Aorta (tissue), 5 donors: ENCODE measurements at regions not wholly inside any gene's neighbourhood (a gene's known extent, or its start where the extent isn't known, plus 50 kb on each side); places are given as distances from the start of the nearest gene placed in this dataset.

ENCODE experiments used
- ATAC-seq: fragments of 200-7000 bp; cut with Tn5 transposase; one replicate; pipeline ENCODE4 v1.9.1; 2022; ENCODE audit warnings: moderate library complexity; ENCODE audit not compliant: low FRiP score
- DNase-seq, 2 donors: peaks; one replicate each; pipeline ENCODE4 v3.0.0-alpha.2; 2020
- H3K27ac ChIP-seq, 2 donors: one replicate each; pipeline ENCODE4 v1.5.1; 2013; ENCODE audit warnings: low read length in 2 of 2, mild to moderate bottlenecking in 2 of 2, moderate library complexity in 2 of 2, control low read depth in 1 of 2, inconsistent platforms in 1 of 2, low read depth in 1 of 2
- H3K27me3 ChIP-seq, 2 donors: one replicate each; pipeline ENCODE4 v1.6.1; 2013; ENCODE audit warnings: control low read depth in 1 of 2, low read length in 1 of 2, mild to moderate bottlenecking in 1 of 2, moderate library complexity in 1 of 2; ENCODE audit not compliant: insufficient read depth in 2 of 2, control insufficient read depth in 1 of 2
- H3K36me3 ChIP-seq, 2 donors: one replicate each; pipeline ENCODE4 v1.6.1; 2013; ENCODE audit warnings: control low read depth in 1 of 2, low read length in 1 of 2, mild to moderate bottlenecking in 1 of 2; ENCODE audit not compliant: insufficient read depth in 2 of 2, control insufficient read depth in 1 of 2
- H3K4me1 ChIP-seq, 2 donors: one replicate each; pipeline ENCODE4 v1.6.1; 2013; ENCODE audit warnings: low read length in 2 of 2, control low read depth in 1 of 2, mild to moderate bottlenecking in 1 of 2, moderate library complexity in 1 of 2; ENCODE audit not compliant: insufficient read depth in 2 of 2, control insufficient read depth in 1 of 2
- H3K4me3 ChIP-seq, 2 donors: one replicate each; pipeline ENCODE4 v1.5.1; 2013; ENCODE audit warnings: low read length in 2 of 2, control low read depth in 1 of 2, mild to moderate bottlenecking in 1 of 2
- H3K9me3 ChIP-seq: one replicate; pipeline ENCODE4 v1.6.1; 2013; ENCODE audit warnings: mild to moderate bottlenecking, low read length; ENCODE audit not compliant: control insufficient read depth
- WGBS, 2 donors: extraction: QIAGEN DNeasy Blood & Tissue Kit; methylation state at CpG; one replicate each; pipeline ENCODE4 v1.1.7; 2013; 5-methylcytosine and 5-hydroxymethylcytosine counted together
- intact Hi-C, 2 donors: fragments of 100-400 bp; cut with DNase I; formaldehyde crosslinking; loops; one replicate each; pipeline versions ENCODE4 v1.14.2 to v1.15.0; 2022
- donor health status: healthy with polysubstance abuse.
- donor health status: Bipolar disorder and iron deficiency.
- donor health status: DM: no; HTN: no; CAD: no.
- donor health status: DM: no; HTN: no; CAD: no.
- donor health status: DM: yes; HTN: yes; CAD: no.

DNA sequence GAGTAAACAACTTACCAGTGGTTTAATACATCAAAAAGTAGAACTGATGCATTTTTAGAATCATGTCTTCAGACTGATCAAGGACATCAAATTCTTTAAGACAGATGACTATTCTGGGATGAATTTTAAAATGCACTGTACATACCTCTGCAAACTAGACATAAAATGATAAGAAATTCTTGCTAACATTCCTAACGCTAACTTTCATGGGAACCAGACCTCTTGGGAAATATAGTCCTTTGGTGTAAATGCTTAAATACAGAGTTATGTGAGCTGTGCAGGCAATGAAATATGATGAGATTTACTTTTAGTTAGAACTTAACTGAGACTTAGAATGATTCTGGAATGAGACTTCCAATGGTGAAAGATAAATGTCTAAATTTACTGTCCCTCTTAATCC is 562.0 kb downstream of the NR4A2 start:
- no peaks in the 10 kb centered on the region for H3K9me3 ChIP-seq
- no peak overlapping the region for H3K4me3 ChIP-seq
- no peaks in the 10 kb centered on the region for H3K4me1 ChIP-seq
- WGBS, 2 donors: 8 to 10% methylated on average over 1 of the region's 1 CpG
- H3K27ac ChIP-seq: no peak overlapping the region
- H3K27me3 ChIP-seq: no peaks in the 10 kb centered on the region
- no peaks in the 10 kb centered on the region for H3K36me3 ChIP-seq
- no peak for DNase-seq
- intact Hi-C loops: no loop called here
- no peak for ATAC-seq

DNA sequence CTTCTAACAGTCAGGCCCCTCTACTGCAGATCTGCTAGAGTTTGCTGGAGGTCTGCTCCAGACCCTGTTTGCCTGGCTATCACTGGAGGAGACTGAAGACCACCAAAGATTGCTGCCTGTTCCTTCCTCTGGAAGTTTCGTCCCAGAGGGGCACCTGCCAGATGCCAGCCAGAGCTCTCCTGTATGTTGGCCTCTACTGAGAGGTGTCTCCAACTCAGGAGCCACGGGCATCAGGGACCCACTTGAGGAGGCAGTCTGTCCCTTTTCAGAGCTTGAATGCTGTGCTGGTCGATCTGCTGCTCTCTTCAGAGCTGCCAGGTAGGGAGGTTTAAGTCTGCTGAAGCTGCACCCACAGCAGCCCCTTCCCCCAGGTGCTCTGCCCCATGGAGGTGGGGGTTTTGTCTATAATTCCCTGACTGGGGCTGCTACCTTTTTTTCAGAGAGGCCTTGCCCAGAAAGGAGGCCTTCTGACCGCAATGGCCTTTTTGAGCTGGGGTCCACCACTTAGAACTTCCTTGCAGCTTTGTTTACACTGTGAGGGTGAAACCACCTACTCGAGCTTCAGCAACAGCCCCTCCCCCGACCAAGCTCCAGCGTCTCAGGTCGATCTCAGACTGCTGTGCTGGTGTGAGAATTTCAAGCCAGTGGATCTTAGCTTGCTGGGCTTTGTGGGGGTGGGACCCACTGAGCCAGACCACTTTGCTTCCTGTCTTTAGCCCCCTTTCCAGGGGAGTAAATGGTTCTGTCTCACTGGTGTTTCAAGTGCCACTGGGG is 566.0 kb downstream of the NR4A2 start:
- 69 to 73% methylated on average over 8 of the region's 8 CpGs for WGBS, 2 donors
- intact Hi-C loops: no loop called here
- Histone ChIP-seq H3K36me3 (no peaks in the 10 kb centered on the region), H3K27ac (no peak overlapping the region), H3K4me1 (no peaks in the 10 kb centered on the region), H3K4me3 (no peak overlapping the region), H3K27me3 (no peaks in the 10 kb centered on the region), H3K9me3 (no peaks in the 10 kb centered on the region)
- no peak for DNase-seq
- no peak for ATAC-seq

DNA sequence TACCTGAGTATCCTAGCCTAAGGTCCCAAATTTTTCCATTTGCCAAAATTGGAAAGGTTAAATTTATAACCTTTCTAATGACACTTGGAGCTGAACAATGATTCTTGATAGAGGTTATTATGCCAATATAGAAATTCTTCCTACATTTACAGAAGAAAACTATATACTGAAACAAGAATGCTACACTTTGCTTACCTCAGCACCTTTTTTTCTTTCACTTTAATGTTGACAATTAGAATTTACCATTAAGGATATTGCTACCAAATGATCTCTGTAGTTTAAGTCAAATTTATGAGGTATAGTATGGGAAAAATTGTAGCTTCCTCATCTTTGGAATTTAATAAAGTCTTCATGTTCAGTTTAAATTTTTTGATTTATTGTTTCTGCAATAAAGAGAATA is 577.0 kb downstream of the NR4A2 start:
- no peaks in the 10 kb centered on the region for H3K27me3 ChIP-seq
- H3K9me3 ChIP-seq: peaks cover 1% of the 10 kb centered on the region
- intact Hi-C loops: no loop called here
- no peak overlapping the region for H3K4me3 ChIP-seq
- H3K27ac ChIP-seq: no peak overlapping the region
- no peaks in the 10 kb centered on the region for H3K36me3 ChIP-seq
- no peaks in the 10 kb centered on the region for H3K4me1 ChIP-seq
- DNase-seq (no peak), ATAC-seq (no peak)

DNA sequence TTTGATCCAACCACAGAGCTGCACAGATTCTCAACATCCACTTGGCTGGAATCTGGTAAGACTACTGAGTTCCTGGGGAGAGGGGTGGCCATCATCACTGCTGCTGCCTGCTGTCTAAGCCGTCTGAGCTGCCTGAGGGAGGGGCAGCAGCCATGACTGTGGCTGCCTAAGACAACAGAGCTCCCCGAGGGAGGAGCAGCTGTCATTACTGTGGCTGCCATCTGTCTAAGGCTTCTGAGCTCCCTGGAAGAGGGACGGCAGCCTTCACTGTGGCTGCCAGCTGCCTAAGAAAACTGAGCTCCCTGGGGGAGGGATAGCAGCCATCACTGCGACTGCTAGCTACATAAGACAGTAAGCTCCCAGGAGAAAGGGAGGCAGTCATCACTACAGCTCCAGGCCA is 584.4 kb downstream of the NR4A2 start:
- Histone ChIP-seq H3K4me3 (no peak overlapping the region), H3K36me3 (no peaks in the 10 kb centered on the region), H3K9me3 (no peaks in the 10 kb centered on the region), H3K4me1 (no peaks in the 10 kb centered on the region), H3K27ac (no peak overlapping the region), H3K27me3 (no peaks in the 10 kb centered on the region)
- no peak for ATAC-seq
- WGBS, 2 donors: 19 to 32% methylated on average over 4 of the region's 4 CpGs
- DNase-seq: no peak
- intact Hi-C loops: no loop called here

DNA sequence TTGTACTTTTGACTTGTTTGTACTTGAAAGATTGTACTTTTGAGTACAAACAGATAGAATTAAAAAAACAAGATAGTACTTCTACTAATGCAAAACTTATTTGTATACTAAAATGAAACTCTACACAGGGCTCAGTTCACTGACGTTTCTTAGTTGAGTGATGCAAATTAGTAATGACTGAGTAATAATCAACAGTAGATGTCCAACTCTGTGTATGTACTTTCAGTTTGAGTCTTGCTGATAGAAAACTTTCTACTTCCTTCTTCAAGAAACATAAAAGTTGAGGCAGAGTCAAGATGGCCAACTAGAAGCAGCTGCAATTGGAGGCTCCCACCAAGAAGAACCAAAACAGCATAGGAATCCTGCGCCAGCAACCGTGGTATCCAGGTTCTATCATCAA is 585.0 kb downstream of the NR4A2 start:
- Histone ChIP-seq H3K27ac (no peak overlapping the region), H3K36me3 (no peaks in the 10 kb centered on the region), H3K4me3 (no peak overlapping the region), H3K9me3 (peaks cover 1% of the 10 kb centered on the region), H3K27me3 (no peaks in the 10 kb centered on the region), H3K4me1 (no peaks in the 10 kb centered on the region)
- WGBS, 2 donors: 90% methylated on average over 3 of the region's 3 CpGs
- intact Hi-C loops: no loop called here
- ATAC-seq (no peak), DNase-seq (no peak)

DNA sequence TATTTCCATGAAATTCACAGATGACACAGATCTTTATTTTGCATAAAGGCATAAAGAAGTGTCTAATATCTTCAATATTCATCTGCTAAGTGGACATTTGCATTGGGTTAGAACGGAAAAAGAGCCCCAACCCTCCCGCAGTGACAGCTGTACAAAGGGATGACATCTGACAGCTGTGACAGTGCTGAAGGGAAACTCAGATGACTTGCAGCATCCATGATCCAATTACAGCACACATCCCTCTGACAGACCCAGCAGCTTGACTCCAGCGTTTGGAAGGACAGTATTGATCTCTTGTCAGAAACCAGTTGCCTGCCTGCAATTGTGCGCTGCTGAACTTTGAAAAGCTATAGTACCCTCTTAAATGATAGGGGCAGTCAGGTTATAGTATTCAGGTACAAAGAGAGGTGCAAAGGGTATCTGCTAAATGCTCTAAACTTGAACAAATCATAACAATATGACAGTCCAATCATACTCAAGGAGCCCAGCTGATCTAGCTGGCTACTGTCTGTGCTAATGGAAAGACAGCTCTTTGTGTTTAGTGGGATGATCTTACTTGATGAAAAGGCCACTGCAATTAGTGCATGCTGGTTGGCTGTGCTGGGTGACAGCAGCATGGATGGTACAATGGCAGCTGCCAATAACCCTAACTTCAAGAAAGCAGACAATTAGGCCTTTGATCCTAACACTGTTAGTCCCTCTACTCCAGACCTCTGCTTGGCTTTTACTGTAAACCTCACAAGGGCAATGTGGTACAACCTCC is 599.2 kb downstream of the NR4A2 start:
- H3K27ac ChIP-seq: no peak overlapping the region
- H3K4me1 ChIP-seq: no peaks in the 10 kb centered on the region
- no peaks in the 10 kb centered on the region for H3K27me3 ChIP-seq
- no peak for ATAC-seq
- no peak for DNase-seq
- no peaks in the 10 kb centered on the region for H3K36me3 ChIP-seq
- intact Hi-C loops: no loop called here
- WGBS, 2 donors: 77% methylated on average over 4 of the region's 4 CpGs
- no peak overlapping the region for H3K4me3 ChIP-seq
- H3K9me3 ChIP-seq: peaks cover 1% of the 10 kb centered on the region

DNA sequence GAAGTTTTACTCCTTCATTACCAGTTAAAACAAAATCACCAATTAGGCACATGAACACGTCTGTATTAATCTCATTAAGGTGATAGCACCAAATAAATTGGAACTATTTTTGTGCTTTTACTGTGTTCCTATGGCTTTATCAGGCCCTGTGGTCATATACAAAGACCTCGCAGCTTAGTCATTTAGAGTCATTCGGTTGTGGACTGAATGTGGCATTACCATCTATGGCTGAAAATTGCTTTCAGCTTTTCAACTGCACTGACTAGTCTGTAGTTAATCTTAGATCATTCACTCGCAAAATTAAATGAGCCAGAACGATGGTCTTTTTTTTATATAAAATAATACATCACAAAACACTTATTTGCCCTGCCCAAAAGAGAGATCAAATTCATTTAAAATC is 601.7 kb downstream of the NR4A2 start:
- ATAC-seq (no peak), DNase-seq (no peak)
- Histone ChIP-seq H3K4me1 (no peaks in the 10 kb centered on the region), H3K4me3 (no peak overlapping the region), H3K27me3 (no peaks in the 10 kb centered on the region), H3K36me3 (no peaks in the 10 kb centered on the region), H3K27ac (no peak overlapping the region), H3K9me3 (peaks cover 1% of the 10 kb centered on the region)
- 69 to 76% methylated on average over 5 of the region's 5 CpGs for WGBS, 2 donors
- intact Hi-C loops: no loop called here

DNA sequence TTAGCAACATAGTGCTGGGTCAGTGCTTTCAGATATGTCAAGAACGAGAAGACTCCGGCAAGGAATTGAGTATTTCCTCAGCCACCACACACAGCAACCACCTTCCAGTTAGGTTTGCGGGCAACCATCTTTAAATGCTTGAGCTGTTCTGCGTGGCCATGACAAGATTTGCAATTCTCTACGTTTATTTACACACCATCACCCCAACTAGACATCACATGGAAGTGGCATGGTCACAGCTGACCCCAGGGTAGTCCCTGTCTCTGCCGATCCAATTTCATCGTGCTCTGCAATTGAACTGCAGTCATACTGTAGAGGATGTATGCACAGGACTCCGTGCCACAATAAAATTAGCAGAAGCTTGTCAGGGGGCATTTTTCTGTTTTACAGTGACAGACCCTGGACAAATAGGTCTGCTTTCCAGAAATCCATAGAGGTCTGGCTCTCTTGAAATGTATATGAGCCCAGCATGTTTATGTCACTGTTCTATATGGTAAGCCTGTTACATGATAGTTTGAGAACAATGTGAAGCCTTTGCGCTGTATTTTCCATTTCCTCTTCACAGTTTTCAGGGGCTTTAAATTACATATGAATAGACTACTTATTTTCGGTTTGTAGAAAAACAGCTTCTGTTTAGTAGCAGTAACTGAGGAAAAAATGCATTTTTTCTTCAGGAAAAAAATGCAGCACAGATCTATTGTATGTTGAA is 605.2 kb downstream of the NR4A2 start:
- Histone ChIP-seq H3K27me3 (no peaks in the 10 kb centered on the region), H3K9me3 (no peaks in the 10 kb centered on the region), H3K4me1 (no peaks in the 10 kb centered on the region), H3K4me3 (no peak overlapping the region), H3K27ac (no peak overlapping the region), H3K36me3 (no peaks in the 10 kb centered on the region)
- DNase-seq (no peak), ATAC-seq (no peak)
- intact Hi-C loops: no loop called here
- 24 to 25% methylated on average over 10 of the region's 10 CpGs for WGBS, 2 donors
